BLaER1 treated with 17β-estradiol and CSF1 and Interleukin-3, amounts not matched to agents 10 nM and 100 nM (cell line): ENCODE measurements at regions not wholly inside any gene's neighbourhood (a gene's known extent, or its start where the extent isn't known, plus 50 kb on each side); places are given as distances from the start of the nearest gene placed in this dataset.

Experiments
- H3K27ac ChIP-seq, 11 experiments: shearing (Covaris generic); formaldehyde crosslinking; 2 replicates each; pipeline ENCODE4 v1.8.1; 2022
- H3K27me3 ChIP-seq, 11 experiments: shearing (Covaris generic); formaldehyde crosslinking; 2 replicates each; pipeline ENCODE4 v1.8.1; 2022
- H3K36me3 ChIP-seq, 11 experiments: shearing (Covaris generic); formaldehyde crosslinking; 2 replicates each; pipeline ENCODE4 v1.8.1; 2022
- H3K4me1 ChIP-seq, 10 experiments: shearing (Covaris generic); formaldehyde crosslinking; 2 replicates each; pipeline ENCODE4 v1.8.1; 2022
- H3K4me2 ChIP-seq, 11 experiments: shearing (Covaris generic); formaldehyde crosslinking; 2 replicates each; pipeline ENCODE4 v1.8.1; 2022
- H3K4me3 ChIP-seq, 10 experiments: shearing (Covaris generic); formaldehyde crosslinking; 2 replicates each; pipeline ENCODE4 v1.8.1; 2022
- H3K9ac ChIP-seq, 11 experiments: shearing (Covaris generic); formaldehyde crosslinking; 2 replicates each; pipeline ENCODE4 v1.8.1; 2022
- H3K9me3 ChIP-seq, 11 experiments: shearing (Covaris generic); formaldehyde crosslinking; replicated peaks in 1 of 11; 2 replicates each; pipeline ENCODE4 v1.8.1; 2022
- H4K20me1 ChIP-seq, 11 experiments: shearing (Covaris generic); formaldehyde crosslinking; 2 replicates each; pipeline ENCODE4 v1.8.1; 2022
- Cebpa-rat ChIP-seq, 11 experiments: shearing (Covaris generic); IDR thresholded peaks; 2 replicates each; pipeline ENCODE4 v1.8.1; 2022

DNA sequence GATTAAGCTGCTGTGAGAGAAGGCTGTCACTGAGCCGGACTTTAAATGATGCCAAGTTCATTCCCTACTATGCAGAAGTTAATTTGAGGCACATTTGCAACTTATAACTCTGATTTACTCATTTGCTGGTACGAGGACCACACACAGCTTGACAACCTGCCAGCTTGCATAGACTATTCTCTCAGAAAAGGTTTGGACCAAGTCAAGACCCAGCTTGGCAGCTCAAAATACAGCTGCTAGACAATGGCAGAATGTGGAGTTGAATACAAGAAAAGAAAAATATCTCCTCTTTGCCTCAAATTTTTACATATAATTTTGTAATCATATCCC, 338.9 kb downstream of the DHX15 start:
- H4K20me1 ChIP-seq, result no peaks in the 10 kb centered on the region
- H3K4me3 ChIP-seq, result no peak overlapping the region
- no peaks in the 10 kb centered on the region for H3K4me1 ChIP-seq
- no peak for TF ChIP-seq Cebpa-rat (IDR thresholded peaks at IDR 0.05)
- H3K9ac ChIP-seq, result no peak overlapping the region
- no peak overlapping the region for H3K27ac ChIP-seq
- no peaks in the 10 kb centered on the region for H3K27me3 ChIP-seq
- no peaks in the 10 kb centered on the region for H3K36me3 ChIP-seq
- H3K4me2 ChIP-seq, result no peak overlapping the region
- no peaks in the 10 kb centered on the region for H3K9me3 ChIP-seq

DNA sequence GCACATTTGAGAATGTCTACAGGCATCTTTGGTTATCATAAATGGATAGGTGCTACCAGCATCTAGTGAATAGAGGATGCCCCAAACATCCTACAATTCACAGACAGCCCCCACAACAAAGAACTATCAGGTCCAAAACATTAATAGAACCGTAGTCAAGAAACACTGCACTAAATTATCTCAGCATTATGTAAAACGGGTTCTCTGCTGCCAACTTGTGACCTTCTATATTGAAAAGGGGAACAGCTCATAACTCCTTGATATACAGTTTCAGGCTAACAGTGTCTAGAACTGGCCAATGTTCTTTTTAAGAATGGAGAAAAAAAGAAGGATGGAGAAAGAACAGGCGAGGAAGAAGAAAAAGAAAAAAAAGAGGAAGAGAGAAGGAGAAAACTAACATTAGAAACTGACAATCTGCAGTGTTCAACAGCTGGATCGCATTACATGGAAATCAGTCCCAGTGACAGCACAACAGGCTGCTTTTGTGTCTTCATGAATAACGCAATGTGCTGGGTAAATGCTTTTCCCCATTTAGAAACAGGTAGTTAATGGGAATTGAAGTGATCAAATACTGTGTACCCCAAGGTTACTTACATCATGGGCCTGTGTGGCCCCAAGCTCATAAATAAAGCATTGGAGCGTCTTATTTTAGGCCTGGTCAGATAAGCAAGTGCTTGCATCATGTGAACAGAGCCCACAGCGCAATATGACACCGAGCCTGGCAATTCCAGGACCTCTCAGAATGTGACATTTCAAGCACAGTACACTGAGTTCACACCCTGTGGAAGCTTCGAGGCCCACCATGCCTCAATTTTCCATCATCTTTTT, 339.5 kb downstream of the DHX15 start:
- H3K4me2 ChIP-seq, result no peak overlapping the region
- H3K27ac ChIP-seq, result no peak overlapping the region
- no peak overlapping the region for H3K9ac ChIP-seq

GRCh38 chr4:24243641-24244040, 340.7 kb downstream of the DHX15 start:
- Histone ChIP-seq H3K27me3 (no peaks in the 10 kb centered on the region), H3K4me3 (no peak overlapping the region), H3K4me2 (no peak overlapping the region), H3K9me3 (no peaks in the 10 kb centered on the region), H3K36me3 (no peaks in the 10 kb centered on the region), H3K4me1 (no peaks in the 10 kb centered on the region), H4K20me1 (no peaks in the 10 kb centered on the region), H3K27ac (no peak overlapping the region), H3K9ac (no peak overlapping the region)
- no peak for TF ChIP-seq Cebpa-rat (IDR thresholded peaks at IDR 0.05)

More for the DNA sequence above, 339.5 kb downstream of the DHX15 start:
- no peak for TF ChIP-seq Cebpa-rat (IDR thresholded peaks at IDR 0.05)
- Histone ChIP-seq H3K4me1 (no peaks in the 10 kb centered on the region), H3K27me3 (no peaks in the 10 kb centered on the region), H4K20me1 (no peaks in the 10 kb centered on the region), H3K9me3 (no peaks in the 10 kb centered on the region), H3K4me3 (no peak overlapping the region), H3K36me3 (no peaks in the 10 kb centered on the region)

DNA sequence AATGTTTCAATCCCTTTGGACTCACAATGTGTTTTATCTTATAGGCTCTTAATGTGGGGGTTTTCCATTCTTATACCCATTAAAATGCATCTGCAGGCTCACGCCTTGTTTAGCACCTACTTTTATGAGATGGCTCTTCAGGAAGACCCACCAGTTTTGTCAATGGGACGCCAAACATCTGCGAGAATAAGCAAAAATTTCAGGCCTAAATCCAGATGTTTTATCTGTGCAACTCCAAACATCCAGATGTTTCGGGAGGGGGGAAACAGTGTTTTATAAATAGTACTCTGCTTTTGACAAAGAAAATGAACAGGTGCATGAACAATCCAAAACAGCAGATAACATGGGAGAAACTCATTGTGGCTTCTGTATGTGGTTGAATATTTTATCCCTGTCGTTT, 342.8 kb downstream of the DHX15 start:
- H3K36me3 ChIP-seq, result no peaks in the 10 kb centered on the region
- H3K4me1 ChIP-seq, result no peaks in the 10 kb centered on the region
- no peak for TF ChIP-seq Cebpa-rat (IDR thresholded peaks at IDR 0.05)

GRCh38 chr4:24240655-24241054, 343.7 kb downstream of the DHX15 start:
- no peak for TF ChIP-seq Cebpa-rat (IDR thresholded peaks at IDR 0.05)
- no peak overlapping the region for H3K4me2 ChIP-seq
- no peak overlapping the region for H3K27ac ChIP-seq
- H3K9ac ChIP-seq, result no peak overlapping the region
- H3K36me3 ChIP-seq, result no peaks in the 10 kb centered on the region
- no peaks in the 10 kb centered on the region for H3K4me1 ChIP-seq
- no peaks in the 10 kb centered on the region for H3K27me3 ChIP-seq
- H4K20me1 ChIP-seq, result no peaks in the 10 kb centered on the region
- H3K4me3 ChIP-seq, result no peak overlapping the region
- H3K9me3 ChIP-seq, result no peaks in the 10 kb centered on the region

More for the DNA sequence above, 342.8 kb downstream of the DHX15 start:
- no peaks in the 10 kb centered on the region for H4K20me1 ChIP-seq
- H3K27ac ChIP-seq, result no peak overlapping the region
- H3K4me2 ChIP-seq, result no peak overlapping the region
- no peaks in the 10 kb centered on the region for H3K27me3 ChIP-seq
- no peak overlapping the region for H3K4me3 ChIP-seq
- no peaks in the 10 kb centered on the region for H3K9me3 ChIP-seq
- no peak overlapping the region for H3K9ac ChIP-seq

- no peaks in the 10 kb centered on the region for H4K20me1 ChIP-seq
- no peaks in the 10 kb centered on the region for H3K36me3 ChIP-seq
- H3K27me3 ChIP-seq, result no peaks in the 10 kb centered on the region
- no peaks in the 10 kb centered on the region for H3K9me3 ChIP-seq
- H3K27ac ChIP-seq, result no peak overlapping the region
- no peak overlapping the region for H3K4me2 ChIP-seq
- no peak overlapping the region for H3K4me3 ChIP-seq
- TF ChIP-seq Cebpa-rat (IDR thresholded peaks at IDR 0.05), result no peak
- H3K4me1 ChIP-seq, result no peaks in the 10 kb centered on the region
- H3K9ac ChIP-seq, result no peak overlapping the region
Measured at GRCh38 chr4:24237709-24238108, 346.6 kb downstream of the DHX15 start.

DNA sequence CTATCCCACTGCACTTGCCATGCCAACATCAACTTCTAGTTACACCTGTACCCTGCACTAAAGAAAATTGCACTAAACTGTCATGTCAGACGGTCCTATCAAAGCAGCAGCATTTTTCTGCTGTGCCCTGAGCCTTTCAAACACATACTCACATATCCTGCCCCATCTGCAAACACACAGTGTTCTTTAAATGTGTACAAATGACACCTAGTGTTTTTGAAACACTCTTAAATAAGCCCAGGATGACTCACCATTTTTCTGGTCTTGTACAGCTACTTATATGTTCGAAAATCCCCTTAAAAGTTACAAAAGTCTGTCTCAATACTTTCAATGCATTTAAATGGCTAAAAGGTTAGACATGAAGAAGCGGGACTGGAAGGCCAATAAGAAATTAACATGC, 346.7 kb upstream of the PPARGC1A start:
- H3K4me1 ChIP-seq, result no peaks in the 10 kb centered on the region
- H4K20me1 ChIP-seq, result no peaks in the 10 kb centered on the region
- no peak for TF ChIP-seq Cebpa-rat (IDR thresholded peaks at IDR 0.05)
- no peak overlapping the region for H3K4me2 ChIP-seq
- no peak overlapping the region for H3K9ac ChIP-seq
- H3K36me3 ChIP-seq, result no peaks in the 10 kb centered on the region
- no peak overlapping the region for H3K27ac ChIP-seq
- no peaks in the 10 kb centered on the region for H3K27me3 ChIP-seq
- no peak overlapping the region for H3K4me3 ChIP-seq
- H3K9me3 ChIP-seq, result no peaks in the 10 kb centered on the region

GRCh38 chr4:24236120-24236519, 346.3 kb upstream of the PPARGC1A start:
- Histone ChIP-seq H4K20me1 (no peaks in the 10 kb centered on the region), H3K4me1 (no peaks in the 10 kb centered on the region), H3K4me3 (no peak overlapping the region), H3K36me3 (no peaks in the 10 kb centered on the region), H3K4me2 (no peak overlapping the region), H3K9ac (no peak overlapping the region), H3K27ac (no peak overlapping the region), H3K27me3 (no peaks in the 10 kb centered on the region), H3K9me3 (no peaks in the 10 kb centered on the region)
- no peak for TF ChIP-seq Cebpa-rat (IDR thresholded peaks at IDR 0.05)

DNA sequence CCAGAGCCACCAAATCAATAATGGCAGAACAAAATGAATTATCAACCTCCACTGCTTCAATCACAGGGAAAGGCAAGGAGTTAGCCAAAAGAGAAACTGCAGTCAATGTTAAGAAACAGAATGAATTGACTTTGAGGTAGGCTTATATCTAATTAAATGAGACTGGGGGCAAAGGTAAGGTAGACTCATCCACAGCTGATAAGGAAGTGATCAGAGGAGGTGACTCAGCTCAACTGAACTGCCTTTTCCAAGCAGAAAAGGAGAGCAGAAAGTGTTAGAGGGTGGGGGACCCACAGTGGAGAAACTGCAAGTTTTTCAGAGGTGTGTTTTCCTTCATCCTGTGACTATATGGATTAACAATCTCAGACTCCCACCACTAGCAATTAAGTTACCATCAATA, 345.8 kb upstream of the PPARGC1A start:
- no peaks in the 10 kb centered on the region for H3K27me3 ChIP-seq
- no peak overlapping the region for H3K9ac ChIP-seq
- H3K36me3 ChIP-seq, result no peaks in the 10 kb centered on the region
- no peaks in the 10 kb centered on the region for H4K20me1 ChIP-seq
- H3K4me2 ChIP-seq, result no peak overlapping the region
- H3K27ac ChIP-seq, result no peak overlapping the region
- H3K9me3 ChIP-seq, result no peaks in the 10 kb centered on the region
- H3K4me3 ChIP-seq, result no peak overlapping the region
- TF ChIP-seq Cebpa-rat (IDR thresholded peaks at IDR 0.05), result no peak
- H3K4me1 ChIP-seq, result no peaks in the 10 kb centered on the region

- H3K36me3 ChIP-seq, result no peaks in the 10 kb centered on the region
- H3K9me3 ChIP-seq, result no peaks in the 10 kb centered on the region
- H3K27me3 ChIP-seq, result no peaks in the 10 kb centered on the region
- no peak overlapping the region for H3K4me3 ChIP-seq
- no peak for TF ChIP-seq Cebpa-rat (IDR thresholded peaks at IDR 0.05)
- no peak overlapping the region for H3K27ac ChIP-seq
- H3K9ac ChIP-seq, result no peak overlapping the region
- H3K4me1 ChIP-seq, result no peaks in the 10 kb centered on the region
- H4K20me1 ChIP-seq, result no peaks in the 10 kb centered on the region
- no peak overlapping the region for H3K4me2 ChIP-seq
Measured at GRCh38 chr4:24234288-24234848, 344.5 kb upstream of the PPARGC1A start.
